ENCODE measurements at regions not wholly inside any gene's neighbourhood (a gene's known extent, or its start where the extent isn't known, plus 50 kb on each side); places are given as distances from the start of the nearest gene placed in this dataset.

GRCh38 chr2:120867290-120868241 is 131.9 kb downstream of the GLI2 start:
- DNase-seq, result no peak

GRCh38 chr2:120868366-120868765 is 132.7 kb downstream of the GLI2 start:
- DNase-seq, result no peak

- DNase-seq, result no peak
These were observed 133.5 kb downstream of the GLI2 start for GRCh38 chr2:120869036-120869729.

- no peak for DNase-seq
These were observed 134.2 kb downstream of the GLI2 start for GRCh38 chr2:120869730-120870466.

GRCh38 chr2:120870467-120870788 is 134.8 kb downstream of the GLI2 start:
- DNase-seq, result no peak

- DNase-seq, result no peak
These were observed 135.5 kb downstream of the GLI2 start for GRCh38 chr2:120871016-120871635.

- no peak for DNase-seq
These were observed 136.4 kb downstream of the GLI2 start for GRCh38 chr2:120871881-120872620.

GRCh38 chr2:120873958-120874887 is 138.6 kb downstream of the GLI2 start:
- no peak for DNase-seq

- DNase-seq, result no peak
These were observed 139.2 kb downstream of the GLI2 start for GRCh38 chr2:120874888-120875275.

GRCh38 chr2:120875431-120875830 is 139.8 kb downstream of the GLI2 start:
- DNase-seq, result no peak

GRCh38 chr2:120876526-120877280 is 141.0 kb downstream of the GLI2 start:
- no peak for DNase-seq

GRCh38 chr2:120877409-120877808 is 141.7 kb downstream of the GLI2 start:
- DNase-seq, result no peak

GRCh38 chr2:120878970-120879369 is 143.3 kb downstream of the GLI2 start:
- DNase-seq, result no peak

- DNase-seq, result no peak
These were observed 144.0 kb downstream of the GLI2 start for GRCh38 chr2:120879431-120880295.

GRCh38 chr2:120880381-120880780 is 144.7 kb downstream of the GLI2 start:
- DNase-seq, result no peak

- DNase-seq, result no peak
These were observed 146.5 kb downstream of the GLI2 start for GRCh38 chr2:120881981-120882788.

GRCh38 chr2:120883607-120884440 is 148.2 kb downstream of the GLI2 start:
- no peak for DNase-seq
